ENCODE measurements at regions not wholly inside any gene's neighbourhood (a gene's known extent, or its start where the extent isn't known, plus 50 kb on each side); places are given as distances from the start of the nearest gene placed in this dataset.
"Not testable (repeated sequence)": the region's sequence is repeated elsewhere in the genome, so short reads cannot be mapped to it uniquely, and the experiment has no call there.

DNA sequence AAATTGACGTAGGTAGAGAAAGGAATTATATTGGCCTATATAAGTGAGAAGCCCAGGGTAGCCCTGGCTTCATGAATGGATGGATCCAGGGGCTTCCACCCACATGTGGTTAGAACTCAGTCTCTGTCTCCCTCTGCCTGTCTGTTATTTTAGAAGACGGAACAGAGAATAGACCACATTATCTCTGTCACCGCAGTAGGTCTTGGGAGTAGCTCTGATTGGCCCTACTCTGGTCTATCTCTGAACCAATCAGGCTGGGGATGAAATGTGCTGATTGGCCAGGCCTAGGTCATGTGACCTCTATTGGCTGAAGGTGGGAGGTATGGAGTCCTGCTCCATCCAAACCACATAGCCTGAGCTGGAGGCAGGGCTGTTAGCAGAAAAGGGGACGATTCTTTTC is 143.0 kb upstream of the PRR23C start:
- no peaks in the 10 kb centered on the region for H3K9me3 ChIP-seq
- H3K27ac ChIP-seq = no peak overlapping the region
- DNase-seq = no peak
- no peaks in the 10 kb centered on the region for H3K36me3 ChIP-seq
- intact Hi-C loops (cut with DNase I) = no loop called here
- no peaks in the 10 kb centered on the region for H3K4me1 ChIP-seq
- TF ChIP-seq CTCF (IDR thresholded peaks at IDR 0.05) (no peak), POLR2A (IDR thresholded peaks at IDR 0.05) (no peak)
- no peak overlapping the region for H3K4me3 ChIP-seq
- no peaks in the 10 kb centered on the region for H3K27me3 ChIP-seq
- 92% methylated on average over 2 of the region's 4 CpGs for WGBS (ENCODE audit: insufficient coverage, low coverage, low lambda C conversion rate, missing lambda C conversion rate)
- no peak for ATAC-seq

DNA sequence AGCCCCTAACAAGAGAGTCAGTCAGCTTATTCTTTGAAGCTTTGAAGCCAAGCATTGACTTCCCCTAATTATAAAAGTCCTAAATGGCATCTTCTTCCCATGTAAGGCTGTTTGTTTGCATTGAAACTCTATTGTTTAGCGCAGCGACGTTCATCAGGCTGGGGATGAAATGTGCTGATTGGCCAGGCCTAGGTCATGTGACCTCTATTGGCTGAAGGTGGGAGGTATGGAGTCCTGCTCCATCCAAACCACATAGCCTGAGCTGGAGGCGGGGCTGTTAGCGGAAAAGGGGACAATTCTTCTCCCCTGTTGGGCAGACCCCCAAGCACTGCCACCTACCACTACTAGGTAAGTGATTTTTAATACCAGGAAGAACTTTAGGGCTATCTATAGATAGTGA is 145.3 kb upstream of the PRR23C start:
- H3K4me3 ChIP-seq = no peak overlapping the region

GRCh38 chr3:139194421-139194820 is 149.4 kb upstream of the MRPS22 start:
- H3K36me3 ChIP-seq; H3K9me3 ChIP-seq; H3K4me1 ChIP-seq; H3K27ac ChIP-seq; H3K27me3 ChIP-seq; intact Hi-C loops (cut with DNase I); ATAC-seq; H3K4me3 ChIP-seq; DNase-seq: not testable (repeated sequence)
- WGBS (ENCODE audit: insufficient coverage, low coverage, low lambda C conversion rate, missing lambda C conversion rate) = 100% methylated on average over 1 of the region's 5 CpGs

More for the DNA sequence above, 145.3 kb upstream of the PRR23C start:
- no peaks in the 10 kb centered on the region for H3K36me3 ChIP-seq
- H3K9me3 ChIP-seq = no peaks in the 10 kb centered on the region
- TF ChIP-seq POLR2A (IDR thresholded peaks at IDR 0.05) (no peak), CTCF (IDR thresholded peaks at IDR 0.05) (no peak)
- WGBS (ENCODE audit: insufficient coverage, low coverage, low lambda C conversion rate, missing lambda C conversion rate) = 90% methylated on average over 2 of the region's 5 CpGs
- H3K27ac ChIP-seq = no peak overlapping the region
- intact Hi-C loops (cut with DNase I) = no loop called here
- DNase-seq (no peak), ATAC-seq (no peak)
- no peaks in the 10 kb centered on the region for H3K27me3 ChIP-seq
- no peaks in the 10 kb centered on the region for H3K4me1 ChIP-seq

DNA sequence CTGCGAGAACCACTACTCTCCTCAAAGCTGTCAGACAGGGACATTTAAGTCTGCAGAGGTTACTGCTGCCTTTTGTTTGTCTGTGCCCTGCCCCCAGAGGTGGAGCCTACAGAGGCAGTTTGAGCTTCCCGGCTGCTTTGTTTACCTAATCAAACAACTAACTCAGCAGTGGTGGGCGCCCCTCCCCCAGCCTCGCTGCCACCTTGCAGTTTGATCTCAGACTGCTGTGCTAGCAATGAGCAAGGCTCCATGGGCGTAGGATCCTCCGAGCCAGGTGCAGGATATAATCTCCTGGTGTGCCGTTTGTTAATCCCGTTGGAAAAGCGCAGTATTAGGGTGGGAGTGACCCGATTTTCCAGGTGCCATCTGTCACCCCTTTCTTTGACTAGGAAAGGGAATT is 147.7 kb upstream of the MRPS22 start:
- 53% methylated on average over 5 of the region's 10 CpGs for WGBS (ENCODE audit: insufficient coverage, low coverage, low lambda C conversion rate, missing lambda C conversion rate)
- intact Hi-C loops (cut with DNase I); DNase-seq; H3K27me3 ChIP-seq; H3K4me3 ChIP-seq; ATAC-seq; H3K9me3 ChIP-seq; H3K36me3 ChIP-seq; H3K4me1 ChIP-seq; H3K27ac ChIP-seq: not testable (repeated sequence)

DNA sequence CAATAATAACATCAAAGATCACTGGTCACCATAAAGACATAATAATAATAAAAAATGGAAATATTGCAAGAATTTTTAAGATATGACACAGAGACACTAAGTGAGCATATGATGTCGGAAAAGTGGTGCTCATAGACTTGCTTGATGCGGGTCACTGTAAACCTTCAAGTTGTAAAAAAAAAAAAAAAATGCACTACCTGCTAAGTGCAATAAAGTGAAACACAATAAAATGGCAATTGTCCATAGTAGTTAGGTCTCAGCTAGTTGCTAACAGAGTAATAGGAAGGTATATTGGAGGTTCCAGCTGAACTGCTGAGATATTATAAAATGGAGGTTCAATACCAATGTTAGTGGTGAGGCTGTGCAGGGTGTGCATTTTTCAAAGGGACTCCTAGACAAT is 146.6 kb upstream of the MRPS22 start:
- intact Hi-C loops (cut with DNase I) = no loop called here
- DNase-seq = no peak
- Histone ChIP-seq H3K27ac (no peak overlapping the region), H3K36me3 (no peaks in the 10 kb centered on the region), H3K9me3 (no peaks in the 10 kb centered on the region), H3K27me3 (no peaks in the 10 kb centered on the region), H3K4me1 (peaks cover 0 to 4% (median 2%) of the 10 kb centered on the region in 4 donors), H3K4me3 (no peak overlapping the region)
- 100% methylated on average over 2 of the region's 2 CpGs for WGBS (ENCODE audit: insufficient coverage, low coverage, low lambda C conversion rate, missing lambda C conversion rate)
- ATAC-seq = no peak
- TF ChIP-seq CTCF (IDR thresholded peaks at IDR 0.05) = no peak
- TF ChIP-seq POLR2A (IDR thresholded peaks at IDR 0.05) = no peak

- ATAC-seq (no peak), DNase-seq (no peak)
- Histone ChIP-seq H3K36me3 (no peaks in the 10 kb centered on the region), H3K9me3 (no peaks in the 10 kb centered on the region), H3K4me3 (no peak overlapping the region), H3K27me3 (no peaks in the 10 kb centered on the region), H3K27ac (no peak overlapping the region), H3K4me1 (peaks cover 0 to 4% (median 2%) of the 10 kb centered on the region in 4 donors)
- no peak for TF ChIP-seq CTCF (IDR thresholded peaks at IDR 0.05)
- no peak for TF ChIP-seq POLR2A (IDR thresholded peaks at IDR 0.05)
- intact Hi-C loops (cut with DNase I) = no loop called here
- WGBS (ENCODE audit: insufficient coverage, low coverage, low lambda C conversion rate, missing lambda C conversion rate) = 95% methylated on average over 2 of the region's 2 CpGs
Measured at GRCh38 chr3:139198186-139198585, 145.6 kb upstream of the MRPS22 start.
